ENCODE measurements at regions not wholly inside any gene's neighbourhood (a gene's known extent, or its start where the extent isn't known, plus 50 kb on each side); places are given as distances from the start of the nearest gene placed in this dataset.

GRCh38 chr5:68444048-68444447 lies 228.5 kb downstream of the PIK3R1 start:
- Histone ChIP-seq H4K20me1 (ENCODE audit: insufficient read depth) (no peaks in the 10 kb centered on the region), H2AFZ (ENCODE audit: low read depth) (no peak overlapping the region), H3K9me3 (no peaks in the 10 kb centered on the region), H3K36me3 (replicated peaks in 1 of 2; ENCODE audit: control insufficient read depth in 1 of 2, insufficient read depth in 2 of 2, low read length in 1 of 2) (no peaks in the 10 kb centered on the region), H3K9me2 (no peaks in the 10 kb centered on the region), H3K4me2 (no peak overlapping the region), H3K27ac (ENCODE audit: low read depth in 2 of 2, low read length in 1 of 2) (no peak overlapping the region), H3K4me3 (ENCODE audit: low read depth in 2 of 2, low read length in 1 of 2) (no peak overlapping the region), H3K4me1 (ENCODE audit: control insufficient read depth in 1 of 2, insufficient read depth in 2 of 2, low read depth in 1 of 2, low read length in 1 of 2) (peaks cover 0 to 7% of the 10 kb centered on the region in 2 experiments; a peak in 2 of 4 replicates), H3K27me3 (ENCODE audit: insufficient read depth) (no peaks in the 10 kb centered on the region), H3K79me2 (ENCODE audit: insufficient read depth) (no peaks in the 10 kb centered on the region), H3F3A (replicated peaks; ENCODE audit: insufficient read depth) (no peaks in the 10 kb centered on the region), H3K9ac (no peak overlapping the region)
- no peak for DNase-seq
- WGBS (ENCODE audit: low lambda C conversion rate) = 77% methylated on average over 1 of the region's 1 CpG
- no peak for TF ChIP-seq MXI1 (IDR thresholded peaks at IDR 0.05; ENCODE audit: low read depth, low read length)
- no peak for TF ChIP-seq PBX3 (IDR thresholded peaks at IDR 0.05)
- no peak for TF ChIP-seq REST (IDR thresholded peaks at IDR 0.05; ENCODE audit: low read depth, low read length)
- TF ChIP-seq NFIC (IDR thresholded peaks at IDR 0.05; ENCODE audit: borderline replicate concordance) = no peak
- TF ChIP-seq SMC3 (IDR thresholded peaks at IDR 0.05; ENCODE audit: low read depth, low read length) = no peak
- no peak for TF ChIP-seq RCOR1 (IDR thresholded peaks at IDR 0.05; ENCODE audit: low read length)
- TF ChIP-seq TAF1 (IDR thresholded peaks at IDR 0.05; ENCODE audit: borderline replicate concordance, low read depth, low read length) = no peak
- no peak for TF ChIP-seq USF1 (IDR thresholded peaks at IDR 0.05; ENCODE audit: borderline replicate concordance, low read depth)
- TF ChIP-seq GABPA (IDR thresholded peaks at IDR 0.05; ENCODE audit: low read depth) = no peak
- TF ChIP-seq JUND (IDR thresholded peaks at IDR 0.05) = no peak
- CTCF ChIA-PET = interaction anchor here (1.1 to 1.4 kb wide), 2 partner anchors 12 to 18 kb away, joined by 3 to 4 read pairs; no protein-coding TSS in a partner anchor
- POLR2A ChIA-PET = no interaction called here

- no peaks in the 10 kb centered on the region for H3K9me3 ChIP-seq
- no peaks in the 10 kb centered on the region for H3K79me2 ChIP-seq (ENCODE audit: insufficient read depth)
- no peaks in the 10 kb centered on the region for H3F3A ChIP-seq (replicated peaks; ENCODE audit: insufficient read depth)
- peaks cover 0 to 7% of the 10 kb centered on the region in 2 experiments; a peak in 2 of 4 replicates for H3K4me1 ChIP-seq (ENCODE audit: control insufficient read depth in 1 of 2, insufficient read depth in 2 of 2, low read depth in 1 of 2, low read length in 1 of 2)
- POLR2A ChIA-PET = no interaction called here
- no peaks in the 10 kb centered on the region for H3K9me2 ChIP-seq
- H3K4me2 ChIP-seq = no peak overlapping the region
- H2AFZ ChIP-seq (ENCODE audit: low read depth) = no peak overlapping the region
- no peak for DNase-seq
- CTCF ChIA-PET = interaction anchor here (0.8 to 1.4 kb wide), 3 partner anchors 11 to 1199 kb away, joined by 3 to 4 read pairs (median 3); no protein-coding TSS in a partner anchor
- no peak overlapping the region for H3K4me3 ChIP-seq (ENCODE audit: low read depth in 2 of 2, low read length in 1 of 2)
- no peak overlapping the region for H3K9ac ChIP-seq
- no peaks in the 10 kb centered on the region for H3K27me3 ChIP-seq (ENCODE audit: insufficient read depth)
- no peaks in the 10 kb centered on the region for H4K20me1 ChIP-seq (ENCODE audit: insufficient read depth)
- H3K27ac ChIP-seq (ENCODE audit: low read depth in 2 of 2, low read length in 1 of 2) = no peak overlapping the region
- WGBS (ENCODE audit: low lambda C conversion rate) = 69% methylated on average over 5 of the region's 5 CpGs
- H3K36me3 ChIP-seq (replicated peaks in 1 of 2; ENCODE audit: control insufficient read depth in 1 of 2, insufficient read depth in 2 of 2, low read length in 1 of 2) = no peaks in the 10 kb centered on the region
- TF ChIP-seq YY1 (IDR thresholded peaks at IDR 0.05; ENCODE audit: low read depth) (no peak), FOSL2 (IDR thresholded peaks at IDR 0.05; ENCODE audit: borderline replicate concordance, low read depth) (no peak), EP300 (IDR thresholded peaks at IDR 0.05; ENCODE audit: borderline replicate concordance in 1 of 2, low read depth in 1 of 2, low read length in 1 of 2) (no peak), SIN3A (IDR thresholded peaks at IDR 0.05; ENCODE audit: borderline replicate concordance, low read depth, low read length) (no peak), FOXJ3 (CRISPR knock-in tag; IDR thresholded peaks at IDR 0.05) (no peak), POLR2AphosphoS5 (IDR thresholded peaks at IDR 0.05; ENCODE audit: low read depth, low read length) (no peak), JUND (IDR thresholded peaks at IDR 0.05) (no peak), EZH2phosphoT487 (IDR thresholded peaks at IDR 0.05; ENCODE audit: borderline replicate concordance, low read depth) (no peak), USF1 (IDR thresholded peaks at IDR 0.05; ENCODE audit: borderline replicate concordance, low read depth) (no peak), MXI1 (IDR thresholded peaks at IDR 0.05; ENCODE audit: low read depth, low read length) (no peak), USF2 (IDR thresholded peaks at IDR 0.05; ENCODE audit: borderline replicate concordance, low read depth, low read length) (no peak), RAD21 (IDR thresholded peaks at IDR 0.05; ENCODE audit: low read length) (no peak)
These were observed 229.3 kb downstream of the PIK3R1 start for GRCh38 chr5:68444833-68445232.
